ENCODE measurements at regions not wholly inside any gene's neighbourhood (a gene's known extent, or its start where the extent isn't known, plus 50 kb on each side); places are given as distances from the start of the nearest gene placed in this dataset.
A peak's percentile ranks its signal among the peaks of the same experiment; 100 is the strongest.
"Not testable (repeated sequence)": the region's sequence is repeated elsewhere in the genome, so short reads cannot be mapped to it uniquely, and the experiment has no call there.

GRCh38 chr7:142636107-142636506 is 113.2 kb upstream of the PRSS1 start:
- DNase-seq = not testable (repeated sequence)

GRCh38 chr7:142632271-142633134 is 116.8 kb upstream of the PRSS1 start:
- peak; percentile 65 for DNase-seq

DNA sequence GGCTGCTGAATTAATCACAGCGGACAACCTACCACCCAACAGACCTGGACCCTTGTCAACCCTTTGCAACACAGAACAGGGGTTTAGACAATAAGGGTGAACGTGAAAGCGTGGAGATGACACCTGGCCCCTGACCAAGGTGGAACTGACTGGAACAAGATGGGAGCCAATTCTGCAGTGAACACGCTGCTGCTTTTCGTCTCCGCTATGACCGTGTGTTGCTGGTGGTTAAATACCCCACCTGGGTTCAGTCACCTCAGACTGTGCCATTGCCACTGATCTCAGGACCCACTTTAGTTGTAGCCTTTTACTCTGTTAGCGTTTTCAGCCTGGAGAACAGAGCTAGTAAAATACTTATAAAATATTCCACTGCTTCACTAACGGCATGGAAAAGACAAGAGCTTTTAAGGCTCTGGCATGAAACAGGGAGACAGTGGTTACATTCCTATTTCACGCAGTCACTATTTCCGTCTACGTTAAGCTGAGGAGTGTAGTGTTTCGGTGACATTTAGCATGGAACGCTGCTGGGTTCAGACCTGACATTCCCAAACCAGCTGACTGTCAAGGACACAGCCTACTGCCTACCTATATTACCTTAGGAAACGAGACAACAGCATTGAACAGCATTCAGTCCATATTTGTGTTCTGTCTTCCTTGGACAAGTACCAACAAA is 119.5 kb upstream of the PRSS1 start:
- DNase-seq = no peak

DNA sequence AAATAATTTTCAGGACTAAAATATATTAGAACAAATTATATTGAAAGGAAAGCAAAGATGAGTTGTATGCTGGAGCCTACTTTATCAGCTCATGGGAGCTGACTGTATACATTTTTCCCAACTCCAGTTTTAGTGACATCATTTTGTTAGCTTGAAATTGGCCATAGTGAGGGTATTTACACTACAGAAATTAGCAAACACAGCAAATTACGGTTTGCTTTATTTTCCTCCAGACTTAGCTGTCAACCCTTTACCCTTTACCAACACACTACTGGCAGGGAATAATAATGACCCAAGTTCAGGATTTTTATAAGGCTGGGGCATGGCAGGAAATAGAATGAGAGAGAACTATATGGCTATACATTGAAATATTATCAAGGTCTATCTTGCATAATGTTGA is 120.3 kb upstream of the PRSS1 start:
- no peak for DNase-seq

DNA sequence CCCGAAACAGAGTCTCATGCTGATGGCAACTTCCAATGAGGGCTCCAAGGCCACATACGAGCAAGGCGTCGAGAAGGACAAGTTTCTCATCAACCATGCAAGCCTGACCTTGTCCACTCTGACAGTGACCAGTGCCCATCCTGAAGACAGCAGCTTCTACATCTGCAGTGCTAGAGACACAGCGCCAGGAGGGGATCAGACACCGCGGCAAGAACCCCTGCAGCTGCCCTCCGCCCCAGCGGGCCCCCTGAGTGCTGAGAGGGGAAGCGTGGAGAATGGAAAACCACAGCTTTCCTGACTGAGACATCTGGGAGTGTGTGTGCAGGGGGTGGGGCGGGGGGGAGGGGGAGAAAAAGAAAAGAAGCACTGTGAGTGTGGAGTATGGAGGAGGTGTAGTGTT is 122.0 kb upstream of the PRSS1 start:
- DNase-seq = not testable (repeated sequence)

- peak; percentile 71 for DNase-seq
These were observed 122.7 kb upstream of the PRSS1 start for GRCh38 chr7:142626420-142627035.

DNA sequence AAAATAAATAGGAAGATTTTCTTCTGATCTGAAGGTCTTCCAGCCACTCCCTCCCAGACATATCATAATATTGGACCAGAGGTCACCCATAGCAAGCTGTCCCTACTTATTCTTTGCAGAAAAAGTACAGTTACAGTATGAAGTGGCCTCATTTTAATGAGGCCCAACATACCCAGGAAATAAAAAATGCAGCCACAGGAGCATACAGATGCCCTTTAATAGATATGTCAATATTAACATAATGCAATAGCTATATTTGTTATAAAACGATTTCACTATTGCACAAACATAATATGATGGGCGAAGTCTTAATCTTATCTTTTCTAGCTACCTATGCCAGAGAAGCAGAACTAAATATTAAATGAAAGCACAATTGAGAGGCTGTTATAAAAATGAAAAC is 124.1 kb upstream of the PRSS1 start:
- DNase-seq = not testable (repeated sequence)

DNA sequence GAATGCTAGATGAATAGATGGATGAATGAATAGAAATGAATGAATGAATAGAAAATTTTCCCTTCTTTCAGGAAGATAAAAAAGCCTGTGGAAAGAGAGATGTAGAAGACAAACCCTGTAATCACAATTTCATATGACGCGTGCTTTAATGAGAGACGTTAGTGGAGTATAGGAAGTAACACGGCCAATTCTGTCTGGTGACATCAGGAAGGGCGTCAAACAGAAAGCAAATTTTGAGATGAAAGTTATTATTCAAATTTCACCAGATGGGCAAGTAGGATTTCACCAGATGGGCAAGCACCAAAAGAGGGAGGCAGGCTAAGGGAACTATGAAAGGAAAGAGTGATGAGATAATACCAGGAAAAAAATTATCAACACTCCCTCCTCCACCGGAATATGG is 128.9 kb upstream of the PRSS1 start:
- DNase-seq = no peak

DNA sequence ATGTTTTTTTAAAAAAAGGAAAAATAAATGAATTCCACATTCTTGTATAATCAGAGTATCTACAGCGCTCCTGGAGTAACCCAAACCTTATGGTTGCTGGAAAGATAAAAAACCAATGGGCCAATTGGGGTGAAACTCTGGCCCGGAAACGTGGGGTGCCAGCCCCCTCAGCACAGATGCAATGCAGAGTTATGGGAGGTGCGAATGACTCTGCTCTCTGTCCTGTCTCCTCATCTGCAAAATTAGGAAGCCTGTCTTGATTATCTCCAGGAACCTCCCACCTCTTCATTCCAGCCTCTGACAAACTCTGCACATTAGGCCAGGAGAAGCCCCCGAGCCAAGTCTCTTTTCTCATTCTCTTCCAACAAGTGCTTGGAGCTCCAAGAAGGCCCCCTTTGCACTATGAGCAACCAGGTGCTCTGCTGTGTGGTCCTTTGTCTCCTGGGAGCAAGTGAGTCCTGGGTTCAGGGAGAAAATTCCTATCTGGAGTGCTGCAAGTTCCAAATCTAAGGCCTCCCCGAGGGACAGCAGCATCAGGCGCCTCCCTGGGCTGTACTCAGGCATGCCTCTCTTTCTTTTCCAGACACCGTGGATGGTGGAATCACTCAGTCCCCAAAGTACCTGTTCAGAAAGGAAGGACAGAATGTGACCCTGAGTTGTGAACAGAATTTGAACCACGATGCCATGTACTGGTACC is 130.5 kb upstream of the PRSS1 start:
- no peak for DNase-seq

DNA sequence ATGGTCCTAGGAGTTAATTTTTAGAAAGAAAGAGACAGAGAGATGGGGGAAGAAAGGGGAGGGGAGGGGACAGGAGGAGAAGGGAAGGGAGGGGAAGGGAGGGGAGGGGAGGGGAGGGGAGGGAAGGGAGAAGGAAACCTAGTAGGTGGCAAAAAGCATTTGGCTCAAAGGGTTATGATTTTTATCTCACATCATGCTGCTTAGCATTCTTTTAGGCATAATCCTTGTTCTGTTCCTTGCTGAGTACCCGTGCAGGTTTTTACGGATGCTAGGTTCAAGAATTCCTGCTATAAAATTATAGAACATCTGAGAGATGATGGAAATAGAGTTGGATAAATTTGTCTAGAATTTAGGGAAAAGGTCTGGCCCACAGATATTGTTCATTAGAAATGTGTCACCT is 132.4 kb upstream of the PRSS1 start:
- no peak for DNase-seq

DNA sequence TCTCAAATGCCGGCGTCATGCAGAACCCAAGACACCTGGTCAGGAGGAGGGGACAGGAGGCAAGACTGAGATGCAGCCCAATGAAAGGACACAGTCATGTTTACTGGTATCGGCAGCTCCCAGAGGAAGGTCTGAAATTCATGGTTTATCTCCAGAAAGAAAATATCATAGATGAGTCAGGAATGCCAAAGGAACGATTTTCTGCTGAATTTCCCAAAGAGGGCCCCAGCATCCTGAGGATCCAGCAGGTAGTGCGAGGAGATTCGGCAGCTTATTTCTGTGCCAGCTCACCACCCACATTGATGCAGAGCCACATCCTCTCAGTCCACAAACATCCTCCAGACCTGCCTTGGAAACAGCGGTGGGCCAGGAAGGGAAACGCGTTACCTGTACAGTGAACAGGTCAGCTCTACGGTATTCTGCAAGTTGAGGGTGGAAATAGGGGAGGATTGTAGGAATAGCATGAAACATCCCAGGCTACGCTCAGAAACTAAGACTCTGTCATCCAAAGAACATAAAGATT is 133.1 kb upstream of the PRSS1 start:
- no peak for DNase-seq

DNA sequence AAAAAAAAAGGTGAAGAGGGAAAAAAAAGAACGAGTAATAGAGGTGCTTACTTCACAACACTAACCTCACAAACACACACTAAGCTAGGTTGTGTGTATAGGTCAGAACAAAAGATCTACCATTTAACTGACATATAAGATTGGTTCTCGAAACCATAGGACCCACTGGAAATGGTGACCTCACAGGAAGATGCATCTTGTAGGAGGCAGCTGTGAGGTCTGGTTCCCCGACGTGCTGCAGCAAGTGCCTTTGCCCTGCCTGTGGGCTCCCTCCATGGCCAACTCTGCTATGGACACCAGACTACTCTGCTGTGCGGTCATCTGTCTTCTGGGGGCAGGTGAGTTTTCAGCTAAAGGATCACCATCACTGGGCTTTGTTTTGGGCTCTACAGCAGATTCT is 133.8 kb upstream of the PRSS1 start:
- no peak for DNase-seq

DNA sequence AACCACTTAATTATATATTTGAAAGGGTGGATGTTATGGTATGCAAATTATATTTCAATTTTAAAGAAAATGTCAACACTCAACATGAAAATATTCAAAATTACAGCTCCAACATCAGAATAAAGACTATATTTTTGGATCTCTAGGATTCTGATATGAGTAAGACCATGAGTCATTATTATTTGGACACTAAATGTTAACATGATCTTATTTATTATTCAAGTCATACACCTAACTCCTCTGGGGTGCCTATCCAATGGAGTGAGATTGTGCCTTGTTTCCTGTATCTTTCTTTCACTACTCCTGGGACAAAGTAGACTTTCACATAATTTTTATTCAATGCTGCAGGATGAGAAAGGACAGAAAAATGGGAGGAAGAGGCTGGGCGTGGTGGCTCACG is 135.2 kb upstream of the PRSS1 start:
- no peak for DNase-seq

DNA sequence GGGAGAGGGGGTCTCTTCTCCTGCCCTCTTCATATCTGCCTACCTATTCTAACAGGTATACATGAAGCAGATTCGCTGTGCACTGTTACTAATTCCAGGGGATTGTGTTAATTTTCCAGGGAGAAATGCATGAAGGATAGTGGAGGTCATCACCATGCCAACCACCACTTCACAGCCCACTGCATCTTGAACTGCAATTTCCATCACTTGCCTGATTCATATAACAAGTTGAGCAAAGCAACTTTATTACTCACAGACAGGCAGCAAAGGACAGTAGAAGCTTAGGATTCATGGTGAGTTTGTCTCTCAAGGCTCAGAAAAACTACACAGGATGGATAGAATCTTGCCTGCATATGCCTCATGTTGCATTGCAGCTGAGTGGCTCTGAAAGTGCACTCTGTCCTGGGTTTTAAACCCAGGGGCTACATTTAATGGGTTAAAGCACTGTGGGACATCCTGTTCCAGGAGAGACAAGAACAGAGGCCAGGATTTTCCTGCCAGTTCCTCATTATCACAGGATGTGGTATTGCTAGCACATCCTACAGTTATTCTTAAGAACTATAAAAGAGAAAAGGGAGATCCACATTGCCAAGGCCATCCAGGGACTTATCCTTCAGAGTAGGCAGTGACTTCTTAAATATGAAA is 136.9 kb upstream of the PRSS1 start:
- no peak for DNase-seq

GRCh38 chr7:142611566-142612236 is 137.6 kb upstream of the PRSS1 start:
- DNase-seq = peak; percentile 15

- no peak for DNase-seq
These were observed 140.4 kb upstream of the PRSS1 start for GRCh38 chr7:142608630-142609428.

- no peak for DNase-seq
These were observed 141.9 kb upstream of the PRSS1 start for GRCh38 chr7:142607351-142607750.

- DNase-seq = no peak
These were observed 143.2 kb upstream of the PRSS1 start for GRCh38 chr7:142606081-142606480.

- DNase-seq = no peak
These were observed 144.6 kb upstream of the PRSS1 start for GRCh38 chr7:142604671-142605070.

- peak; percentile 59 for DNase-seq
These were observed 145.3 kb upstream of the PRSS1 start for GRCh38 chr7:142603870-142604448.

GRCh38 chr7:142602756-142603155 is 146.5 kb upstream of the PRSS1 start:
- DNase-seq = no peak
